T-helper 2 cell (primary cell): ENCODE measurements at regions not wholly inside any gene's neighbourhood (a gene's known extent, or its start where the extent isn't known, plus 50 kb on each side); places are given as distances from the start of the nearest gene placed in this dataset.

Experiments
- DNase-seq, 5 experiments: peaks; one replicate each; pipeline versions ENCODE4 v3.0.0 to v3.0.0-alpha.2; 2012 to 2022

GRCh38 chr18:40606996-40607395, 1348.0 kb upstream of the PIK3C3 start:
- DNase-seq, result no peak

GRCh38 chr18:40583671-40584070, 1371.4 kb upstream of the PIK3C3 start:
- DNase-seq, result no peak

DNA sequence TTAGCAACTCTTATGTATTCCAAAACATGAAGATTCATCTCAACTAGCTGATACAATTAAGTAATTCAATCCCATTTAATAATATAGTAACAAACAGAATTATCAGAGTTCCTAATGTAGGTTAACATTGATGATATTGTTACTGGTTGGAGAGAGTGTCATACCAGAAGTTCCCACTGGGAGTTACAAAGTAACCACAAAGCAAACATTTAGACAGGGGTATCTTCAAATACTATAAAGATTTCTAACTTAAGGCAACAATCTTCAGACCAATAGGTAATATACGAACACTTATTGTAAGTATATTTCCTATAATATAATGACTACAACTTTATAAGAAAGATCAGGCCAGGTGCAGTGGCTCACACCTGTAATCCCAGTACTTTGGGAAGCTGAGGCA, 1372.9 kb upstream of the PIK3C3 start:
- no peak for DNase-seq

GRCh38 chr18:40577981-40578365, 1377.1 kb upstream of the PIK3C3 start:
- DNase-seq, result no peak

GRCh38 chr18:40577239-40577980, 1377.6 kb upstream of the PIK3C3 start:
- no peak for DNase-seq

- DNase-seq, result no peak
These were observed 1378.4 kb upstream of the PIK3C3 start for GRCh38 chr18:40576507-40577115.

GRCh38 chr18:40570615-40571014, 1384.4 kb upstream of the PIK3C3 start:
- no peak for DNase-seq

GRCh38 chr18:40569605-40570004, 1385.4 kb upstream of the PIK3C3 start:
- DNase-seq, result no peak

DNA sequence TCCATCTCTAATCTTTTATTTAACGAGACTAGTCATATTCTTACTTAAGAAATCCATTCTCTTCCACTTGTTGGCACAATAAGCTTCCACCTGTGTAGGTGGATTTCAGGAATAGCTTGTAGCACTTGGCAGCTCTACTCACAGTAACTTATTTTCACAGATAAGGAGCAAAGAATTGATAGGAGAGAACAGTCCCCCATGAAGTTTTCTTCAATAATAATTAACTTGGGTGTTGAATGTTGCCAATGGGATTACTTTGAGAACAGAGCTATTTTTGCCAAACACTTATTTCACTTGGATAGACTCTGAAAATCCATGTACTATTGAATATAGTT, 1388.6 kb upstream of the PIK3C3 start:
- DNase-seq, result no peak

DNA sequence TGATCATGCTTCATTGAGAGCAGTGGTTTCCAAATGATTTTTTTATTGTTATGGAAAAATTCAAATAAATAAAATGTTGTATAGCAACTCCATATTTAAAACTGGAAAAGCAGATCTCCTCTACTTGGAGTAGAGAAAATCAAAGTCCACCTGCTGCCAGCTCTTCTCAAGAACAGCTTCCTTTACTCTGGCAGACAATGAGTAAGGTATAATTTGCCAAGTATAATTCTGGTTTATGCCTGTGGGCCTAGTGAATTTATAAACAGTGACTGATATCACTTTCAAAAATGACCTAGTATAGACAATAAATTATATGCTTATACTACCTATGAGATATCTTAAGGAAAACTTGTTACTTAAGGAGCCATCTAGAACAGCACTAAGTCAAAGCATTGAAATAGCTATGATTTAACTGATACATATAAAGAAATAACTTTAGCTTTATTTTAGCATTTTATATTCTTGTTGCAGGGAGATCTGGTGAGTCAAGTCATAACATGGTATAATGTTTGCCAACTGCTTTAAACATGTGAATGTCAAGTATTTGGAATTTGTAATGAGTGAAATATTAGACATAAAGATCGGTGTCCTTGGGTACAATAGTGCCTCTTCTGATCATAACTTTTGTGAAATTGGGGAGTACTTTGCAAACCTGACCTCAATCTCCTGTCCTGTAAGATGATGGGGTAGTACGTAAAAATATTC, 1389.1 kb upstream of the PIK3C3 start:
- no peak for DNase-seq

GRCh38 chr18:40559556-40559955, 1395.5 kb upstream of the PIK3C3 start:
- DNase-seq, result no peak

DNA sequence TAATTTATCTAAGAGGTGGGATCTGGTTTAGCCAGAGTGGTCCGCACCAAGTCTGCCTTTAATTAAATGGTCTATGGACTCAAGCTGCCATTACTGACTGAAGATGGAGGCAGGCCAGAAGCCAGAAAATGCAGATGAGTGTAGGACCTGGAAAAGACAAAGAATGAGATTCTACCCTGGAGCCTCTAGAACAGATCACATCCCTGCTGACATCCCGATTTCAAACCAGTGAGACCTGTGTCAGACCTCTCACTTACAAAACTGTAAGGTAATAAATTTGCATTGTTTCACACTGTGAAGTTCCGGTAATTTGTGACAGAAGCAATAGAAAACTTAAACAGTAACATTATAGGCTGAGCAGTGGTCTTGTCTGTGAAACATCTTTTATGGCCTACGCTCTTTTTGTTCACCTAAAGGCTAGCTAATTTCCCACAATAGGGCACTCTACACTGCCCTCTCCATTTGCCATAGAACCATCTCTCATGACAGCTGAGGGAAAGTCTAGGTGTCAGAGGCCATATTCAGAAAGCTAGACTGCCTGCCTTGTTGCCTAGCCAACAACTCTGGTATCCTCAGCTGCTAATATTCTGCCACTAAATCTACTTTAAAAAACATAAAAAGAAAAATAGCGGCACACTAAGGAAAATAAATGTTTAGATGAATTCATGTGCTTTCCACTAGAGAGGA, 1396.2 kb upstream of the PIK3C3 start:
- DNase-seq, result no peak

- no peak for DNase-seq
These were observed 1399.1 kb upstream of the PIK3C3 start for GRCh38 chr18:40555914-40556313.

DNA sequence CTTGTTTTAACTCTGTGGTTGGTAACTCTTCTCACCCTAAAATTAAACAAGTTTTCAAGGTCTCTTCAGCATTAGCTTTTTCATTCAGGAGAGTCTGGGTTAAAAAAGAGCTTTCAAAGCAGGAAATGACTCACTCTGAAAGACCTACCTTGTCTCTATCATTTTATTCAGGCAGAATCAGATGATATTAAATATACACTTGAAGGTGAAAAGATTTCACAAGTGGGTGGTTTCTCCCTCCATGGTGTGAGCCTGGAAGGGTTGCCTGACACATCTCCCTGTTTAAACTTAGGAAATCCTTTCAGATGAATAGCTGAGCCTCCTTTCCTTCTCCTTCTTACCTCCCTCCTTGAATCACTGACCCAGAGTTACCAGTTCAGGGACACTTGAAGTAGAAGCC, 1402.0 kb upstream of the PIK3C3 start:
- no peak for DNase-seq

DNA sequence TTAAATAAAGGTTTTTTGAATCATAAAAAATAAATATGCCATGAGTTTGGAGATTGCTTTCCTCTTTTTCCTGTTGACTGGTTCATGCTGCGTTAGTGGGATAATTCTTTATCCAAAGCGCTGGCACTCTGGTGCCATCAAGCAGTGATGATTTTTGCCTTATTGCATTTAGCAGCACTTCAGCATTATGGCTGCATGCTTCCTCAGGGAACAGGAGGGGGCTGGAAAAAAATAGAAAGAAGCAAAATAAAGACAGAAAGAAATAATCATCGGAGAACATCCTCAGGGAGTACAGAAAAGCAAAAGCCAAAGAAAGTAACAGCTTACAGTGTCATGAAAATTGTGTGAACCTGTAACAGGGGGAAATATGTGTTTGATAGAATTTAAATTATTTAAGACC, 1408.2 kb upstream of the PIK3C3 start:
- no peak for DNase-seq

DNA sequence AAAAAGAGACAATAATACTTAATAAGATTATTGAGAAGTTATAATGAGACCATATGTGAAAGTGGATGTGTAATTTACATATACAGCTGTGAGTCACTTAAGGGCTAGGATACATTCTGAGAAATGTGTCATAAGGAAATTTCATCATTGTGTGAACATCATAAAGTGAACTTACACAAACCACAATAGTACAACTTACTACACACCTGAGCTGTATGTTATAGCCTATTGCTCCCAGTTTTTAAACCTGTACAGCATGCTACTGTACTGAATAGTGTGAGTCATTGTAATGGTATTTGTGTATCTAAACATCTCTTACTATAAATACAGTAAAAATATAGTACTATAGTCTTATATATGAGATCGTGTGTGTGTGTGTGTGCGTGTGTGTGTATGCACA, 1420.3 kb upstream of the PIK3C3 start:
- no peak for DNase-seq

DNA sequence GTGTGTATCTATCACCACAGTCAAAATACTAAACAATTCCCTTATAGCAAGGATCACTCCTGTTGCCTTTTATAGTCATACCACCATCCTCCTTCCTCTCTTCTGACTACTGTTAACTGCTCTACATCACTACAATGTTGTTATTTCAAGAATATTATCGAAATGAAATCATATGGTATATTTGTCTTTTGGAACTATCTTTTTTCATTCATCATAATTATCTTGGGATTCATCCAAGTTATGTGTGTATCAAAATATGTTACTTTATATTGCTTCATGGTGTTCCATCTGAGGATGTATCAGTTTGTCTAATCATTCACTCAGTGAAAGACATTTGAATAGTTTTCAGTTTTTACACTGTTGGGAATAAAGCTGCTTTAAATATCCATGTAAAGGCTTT, 1423.0 kb upstream of the PIK3C3 start:
- no peak for DNase-seq

DNA sequence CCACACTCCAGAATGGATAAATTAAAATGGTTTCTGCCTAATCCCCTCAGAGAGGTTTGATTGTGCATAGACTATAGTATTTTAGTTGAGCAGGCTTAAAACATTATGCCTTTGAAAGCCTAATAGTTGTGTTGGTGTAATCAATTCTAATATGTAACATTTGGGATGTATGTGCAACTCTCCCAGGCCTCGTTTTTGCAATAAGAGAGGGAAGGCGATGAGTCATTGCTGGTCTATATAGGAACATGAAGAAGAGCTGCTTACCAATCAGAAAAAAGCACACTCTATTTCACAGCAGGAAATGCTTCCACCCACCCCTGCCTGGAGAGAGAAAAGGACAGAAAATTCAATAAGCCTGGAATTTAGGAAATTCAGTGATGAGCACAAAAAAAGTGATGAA, 1424.0 kb upstream of the PIK3C3 start:
- DNase-seq, result no peak

GRCh38 chr18:40529478-40529877, 1425.6 kb upstream of the PIK3C3 start:
- peak in 1 of 5 experiments; percentile 0 for DNase-seq

GRCh38 chr18:40524881-40525280, 1430.2 kb upstream of the PIK3C3 start:
- DNase-seq, result no peak

- DNase-seq, result no peak
These were observed 1431.7 kb upstream of the PIK3C3 start for GRCh38 chr18:40523287-40523686.

DNA sequence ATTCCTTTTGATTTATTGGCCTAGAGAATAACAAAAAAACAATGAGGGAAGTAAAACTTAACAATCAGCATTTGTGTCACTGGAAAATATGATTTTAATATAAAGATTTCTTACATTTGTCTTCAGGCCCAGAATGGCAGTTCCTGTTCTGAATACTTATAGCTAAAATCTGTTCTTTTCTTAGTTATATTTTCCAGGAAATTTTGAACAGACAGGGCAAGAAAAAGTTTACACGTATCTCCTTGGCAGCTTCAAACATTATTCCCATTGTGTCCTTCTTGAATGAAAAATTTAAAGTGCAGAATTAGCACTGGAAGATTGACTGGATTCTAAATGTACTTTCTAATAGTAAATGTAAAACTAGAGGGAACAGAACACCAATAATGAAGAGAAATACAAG, 1454.0 kb upstream of the PIK3C3 start:
- no peak for DNase-seq

- no peak for DNase-seq
These were observed 1460.4 kb upstream of the PIK3C3 start for GRCh38 chr18:40494603-40495002.

- no peak for DNase-seq
These were observed 1461.7 kb upstream of the PIK3C3 start for GRCh38 chr18:40493316-40493715.
